ENCODE measurements at regions not wholly inside any gene's neighbourhood (a gene's known extent, or its start where the extent isn't known, plus 50 kb on each side); places are given as distances from the start of the nearest gene placed in this dataset.

DNA sequence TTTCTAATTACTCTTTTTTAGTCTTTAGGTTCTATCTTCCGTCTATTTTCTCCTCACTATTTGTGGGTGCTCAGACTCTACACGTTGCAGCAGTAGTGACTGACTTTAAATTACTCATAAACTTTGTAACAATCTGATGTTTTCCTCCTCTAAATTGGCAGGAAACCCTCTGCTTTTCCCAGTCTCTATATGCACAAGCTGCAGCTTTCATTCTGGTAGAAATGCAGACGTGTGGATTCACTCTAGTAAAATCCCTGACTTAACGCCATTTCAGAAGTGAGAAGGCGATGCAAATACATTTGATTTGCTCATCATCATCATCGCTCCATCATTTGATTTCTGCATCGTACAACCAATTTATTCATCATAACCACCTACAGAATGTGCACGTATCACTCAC lies 561.0 kb upstream of the ZFHX3 start:
- TF ChIP-seq POLR2AphosphoS5 (IDR thresholded peaks at IDR 0.05; ENCODE audit: low read depth, low read length), result no peak
- TF ChIP-seq, protein P1, sequence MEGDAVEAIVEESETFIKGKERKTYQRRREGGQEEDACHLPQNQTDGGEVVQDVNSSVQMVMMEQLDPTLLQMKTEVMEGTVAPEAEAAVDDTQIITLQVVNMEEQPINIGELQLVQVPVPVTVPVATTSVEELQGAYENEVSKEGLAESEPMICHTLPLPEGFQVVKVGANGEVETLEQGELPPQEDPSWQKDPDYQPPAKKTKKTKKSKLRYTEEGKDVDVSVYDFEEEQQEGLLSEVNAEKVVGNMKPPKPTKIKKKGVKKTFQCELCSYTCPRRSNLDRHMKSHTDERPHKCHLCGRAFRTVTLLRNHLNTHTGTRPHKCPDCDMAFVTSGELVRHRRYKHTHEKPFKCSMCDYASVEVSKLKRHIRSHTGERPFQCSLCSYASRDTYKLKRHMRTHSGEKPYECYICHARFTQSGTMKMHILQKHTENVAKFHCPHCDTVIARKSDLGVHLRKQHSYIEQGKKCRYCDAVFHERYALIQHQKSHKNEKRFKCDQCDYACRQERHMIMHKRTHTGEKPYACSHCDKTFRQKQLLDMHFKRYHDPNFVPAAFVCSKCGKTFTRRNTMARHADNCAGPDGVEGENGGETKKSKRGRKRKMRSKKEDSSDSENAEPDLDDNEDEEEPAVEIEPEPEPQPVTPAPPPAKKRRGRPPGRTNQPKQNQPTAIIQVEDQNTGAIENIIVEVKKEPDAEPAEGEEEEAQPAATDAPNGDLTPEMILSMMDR (IDR thresholded peaks at IDR 0.05), result no peak

Measured in Panc1 (cell line).